Peyer's patch (tissue), 4 donors: ENCODE measurements at regions not wholly inside any gene's neighbourhood (a gene's known extent, or its start where the extent isn't known, plus 50 kb on each side); places are given as distances from the start of the nearest gene placed in this dataset.

Experiments
- DNase-seq, 3 donors: peaks; one replicate each; pipeline ENCODE4 v3.0.0-alpha.2; 2017 to 2019
- H3K27ac ChIP-seq, 4 donors: fragments of 200-600 bp; sonication (generic); one replicate each; pipeline ENCODE4 v1.5.1; 2016 to 2019
- H3K27me3 ChIP-seq, 2 donors: fragments of 200-600 bp; sonication (generic); one replicate each; pipeline ENCODE4 v1.5.1; 2019
- H3K36me3 ChIP-seq, 3 donors: fragments of 200-600 bp; sonication (generic); one replicate each; pipeline ENCODE4 v1.5.1; 2016 to 2019
- H3K4me1 ChIP-seq, 4 donors: fragments of 200-600 bp; sonication (generic); one replicate each; pipeline ENCODE4 v1.5.1; 2016 to 2019
- H3K4me3 ChIP-seq, 4 donors: fragments of 200-600 bp; sonication (generic); 1 replicate in 3 of 4; 2 replicates in 1 of 4; pipeline ENCODE4 v1.5.1; 2016 to 2019; ENCODE audit warnings: mild to moderate bottlenecking in 1 of 4
- H3K9me3 ChIP-seq, 4 donors: fragments of 200-600 bp; sonication (generic); one replicate each; pipeline ENCODE4 v1.5.1; 2016 to 2019; ENCODE audit warnings: mild to moderate bottlenecking in 1 of 4
- POLR2A ChIP-seq, 2 donors: fragments of 450-650 bp; IDR thresholded peaks; one replicate each; pipeline ENCODE4 v1.5.1; 2017; ENCODE audit warnings: antibody characterized with exemption in 2 of 2, mild to moderate bottlenecking in 2 of 2, moderate library complexity in 2 of 2
- TF ChIP-seq, protein P1 (sequence below), 6 experiments: fragments of 450-650 bp in 4 of 6; fragments of 200-600 bp in 2 of 6; sonication (generic) in 1 of 6; IDR thresholded peaks; one replicate each; pipeline ENCODE4 v1.5.1; 2017 to 2019; ENCODE audit warnings: antibody characterized with exemption in 6 of 6, mild to moderate bottlenecking in 3 of 6, moderate library complexity in 1 of 6

DNA sequence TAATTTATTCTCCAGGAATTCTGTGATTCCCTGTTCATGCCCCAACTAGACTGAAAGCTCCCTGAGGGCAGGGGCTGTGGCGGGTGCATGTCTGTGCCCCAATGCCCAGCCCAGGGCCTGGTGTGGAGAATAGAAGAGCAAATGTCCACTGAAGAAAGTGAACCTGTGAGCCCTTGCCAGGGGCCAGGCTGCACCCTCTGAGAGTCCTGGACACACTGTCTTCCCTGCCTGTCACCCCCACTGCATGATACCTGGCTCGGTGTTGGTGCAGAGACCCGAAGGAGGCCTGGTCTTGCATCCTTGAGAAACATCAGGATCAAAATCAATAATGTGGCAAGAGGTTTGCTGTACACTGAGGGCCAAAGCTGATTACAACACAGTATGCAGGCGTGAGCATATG lies 69.8 kb upstream of the RUNX3 start:
- TF ChIP-seq, protein P1, sequence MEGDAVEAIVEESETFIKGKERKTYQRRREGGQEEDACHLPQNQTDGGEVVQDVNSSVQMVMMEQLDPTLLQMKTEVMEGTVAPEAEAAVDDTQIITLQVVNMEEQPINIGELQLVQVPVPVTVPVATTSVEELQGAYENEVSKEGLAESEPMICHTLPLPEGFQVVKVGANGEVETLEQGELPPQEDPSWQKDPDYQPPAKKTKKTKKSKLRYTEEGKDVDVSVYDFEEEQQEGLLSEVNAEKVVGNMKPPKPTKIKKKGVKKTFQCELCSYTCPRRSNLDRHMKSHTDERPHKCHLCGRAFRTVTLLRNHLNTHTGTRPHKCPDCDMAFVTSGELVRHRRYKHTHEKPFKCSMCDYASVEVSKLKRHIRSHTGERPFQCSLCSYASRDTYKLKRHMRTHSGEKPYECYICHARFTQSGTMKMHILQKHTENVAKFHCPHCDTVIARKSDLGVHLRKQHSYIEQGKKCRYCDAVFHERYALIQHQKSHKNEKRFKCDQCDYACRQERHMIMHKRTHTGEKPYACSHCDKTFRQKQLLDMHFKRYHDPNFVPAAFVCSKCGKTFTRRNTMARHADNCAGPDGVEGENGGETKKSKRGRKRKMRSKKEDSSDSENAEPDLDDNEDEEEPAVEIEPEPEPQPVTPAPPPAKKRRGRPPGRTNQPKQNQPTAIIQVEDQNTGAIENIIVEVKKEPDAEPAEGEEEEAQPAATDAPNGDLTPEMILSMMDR (IDR thresholded peaks at IDR 0.05): no peak
- TF ChIP-seq POLR2A (IDR thresholded peaks at IDR 0.05): no peak
- no peak overlapping the region for H3K27ac ChIP-seq
- H3K4me3 ChIP-seq: no peak overlapping the region
- H3K36me3 ChIP-seq: no peaks in the 10 kb centered on the region
- DNase-seq: no peak
- no peaks in the 10 kb centered on the region for H3K27me3 ChIP-seq
- H3K4me1 ChIP-seq: peaks cover 0 to 10% (median 3%) of the 10 kb centered on the region in 4 donors
- no peaks in the 10 kb centered on the region for H3K9me3 ChIP-seq

- DNase-seq: no peak
- TF ChIP-seq, protein P1 (IDR thresholded peaks at IDR 0.05): no peak
- no peak for TF ChIP-seq POLR2A (IDR thresholded peaks at IDR 0.05)
- Histone ChIP-seq H3K27ac (no peak overlapping the region), H3K9me3 (no peaks in the 10 kb centered on the region), H3K27me3 (no peaks in the 10 kb centered on the region), H3K4me1 (peaks cover 0 to 10% (median 3%) of the 10 kb centered on the region in 4 donors), H3K4me3 (no peak overlapping the region), H3K36me3 (no peaks in the 10 kb centered on the region)
These were observed 69.3 kb upstream of the RUNX3 start for GRCh38 chr1:24999426-24999825.

DNA sequence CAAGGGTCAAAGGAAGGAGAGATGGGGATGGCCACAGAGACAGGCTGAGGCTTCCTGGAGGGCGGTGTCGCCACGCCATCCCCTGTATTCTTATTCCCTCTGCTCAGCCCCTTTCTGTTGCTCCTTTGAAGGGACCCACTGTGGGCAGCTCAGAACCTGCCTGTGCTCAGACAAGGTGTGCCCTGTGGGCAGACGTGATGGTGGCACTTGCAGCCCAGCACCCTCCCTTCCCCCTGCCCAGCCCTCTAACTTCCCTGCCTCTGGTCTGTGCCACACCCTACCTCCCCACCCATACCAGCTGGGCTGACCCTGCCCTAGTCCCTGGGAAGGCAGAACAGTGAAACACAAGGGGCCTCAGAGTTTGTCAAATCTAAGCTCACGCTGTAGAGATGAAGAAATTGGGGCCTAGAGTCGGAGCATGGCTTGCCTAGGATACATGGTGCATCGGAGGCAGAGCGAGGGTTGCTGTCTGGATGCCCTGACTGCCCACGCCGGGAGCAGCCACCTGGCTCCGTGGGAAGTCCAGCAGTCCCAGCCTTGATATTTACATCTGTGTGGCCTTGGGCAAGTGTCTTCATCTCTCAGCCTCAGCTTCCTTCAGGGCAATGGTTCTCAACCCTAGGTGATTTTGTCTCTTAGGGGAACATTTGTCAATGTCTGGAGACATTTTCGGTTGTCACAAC lies 68.6 kb upstream of the RUNX3 start:
- no peaks in the 10 kb centered on the region for H3K9me3 ChIP-seq
- peaks cover 0 to 12% (median 3%) of the 10 kb centered on the region in 4 donors for H3K4me1 ChIP-seq
- no peak overlapping the region for H3K4me3 ChIP-seq

DNA sequence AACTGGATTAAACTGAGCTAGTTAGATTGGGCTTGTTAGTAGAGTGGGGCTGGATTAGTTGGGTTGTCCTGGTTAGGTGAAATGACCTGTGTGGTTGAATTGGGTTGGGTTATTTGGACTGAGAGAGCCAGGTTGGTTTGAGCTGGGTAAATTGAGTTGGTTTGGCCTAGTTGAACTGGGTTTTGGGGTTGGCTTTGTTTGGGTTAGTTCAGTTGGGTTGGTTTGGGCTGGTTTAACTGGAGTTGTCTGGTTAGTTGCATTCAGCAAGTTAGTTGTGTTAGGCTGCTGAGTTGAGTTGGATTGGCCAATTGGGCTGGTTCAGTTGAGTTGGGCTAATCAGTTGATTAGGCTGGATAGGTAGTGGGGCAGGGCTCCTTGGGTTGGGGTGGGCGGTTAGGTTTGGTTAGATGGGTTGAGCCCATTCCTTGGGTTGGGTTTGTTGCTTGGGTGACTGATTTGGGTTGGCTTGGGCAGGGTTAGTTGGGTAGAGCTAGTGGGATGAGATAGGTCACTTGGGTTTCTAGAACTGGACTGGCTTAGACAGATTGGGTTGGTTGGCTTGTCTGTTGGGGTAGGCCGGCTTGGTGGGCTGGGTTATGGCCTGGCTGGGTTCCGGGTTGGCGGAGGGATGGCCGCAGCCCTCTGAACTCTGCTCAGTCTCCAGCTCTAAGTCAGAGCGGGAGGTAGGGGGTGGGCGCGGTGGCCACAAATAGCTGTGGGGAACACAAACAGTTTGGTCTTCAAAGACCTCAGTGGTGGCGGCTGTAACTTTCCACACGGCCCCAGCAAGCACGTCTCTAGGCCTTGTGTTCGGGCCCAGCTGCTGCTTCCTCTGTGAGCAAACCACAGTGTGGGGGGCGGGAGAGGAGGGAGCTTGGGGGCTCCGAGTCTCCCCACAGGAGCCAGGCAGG lies 67.2 kb upstream of the RUNX3 start:
- H3K4me3 ChIP-seq: no peak overlapping the region

More for the DNA sequence above, 68.6 kb upstream of the RUNX3 start:
- no peak for DNase-seq
- no peak for TF ChIP-seq POLR2A (IDR thresholded peaks at IDR 0.05)
- TF ChIP-seq, protein P1 (IDR thresholded peaks at IDR 0.05): no peak
- Histone ChIP-seq H3K36me3 (no peaks in the 10 kb centered on the region), H3K27me3 (no peaks in the 10 kb centered on the region), H3K27ac (no peak overlapping the region)

GRCh38 chr1:24996456-24996855 lies 66.4 kb upstream of the RUNX3 start:
- H3K9me3 ChIP-seq: no peaks in the 10 kb centered on the region
- peaks cover 0 to 19% (median 3%) of the 10 kb centered on the region in 4 donors for H3K4me1 ChIP-seq
- TF ChIP-seq, protein P1 (IDR thresholded peaks at IDR 0.05): no peak
- TF ChIP-seq POLR2A (IDR thresholded peaks at IDR 0.05): no peak

More for the DNA sequence above, 67.2 kb upstream of the RUNX3 start:
- TF ChIP-seq, protein P1 (IDR thresholded peaks at IDR 0.05): no peak
- TF ChIP-seq POLR2A (IDR thresholded peaks at IDR 0.05): no peak
- Histone ChIP-seq H3K9me3 (no peaks in the 10 kb centered on the region), H3K36me3 (no peaks in the 10 kb centered on the region), H3K27ac (peak overlapping the region in 3 of 4 donors; percentile 46 to 60 (median 51)), H3K27me3 (no peaks in the 10 kb centered on the region), H3K4me1 (peaks cover 0 to 12% (median 3%) of the 10 kb centered on the region in 4 donors)
- peak; percentile 58 to 80 (median 78) for DNase-seq

More at GRCh38 chr1:24996456-24996855, 66.4 kb upstream of the RUNX3 start:
- H3K36me3 ChIP-seq: no peaks in the 10 kb centered on the region
- H3K4me3 ChIP-seq: no peak overlapping the region
- H3K27ac ChIP-seq: peak overlapping the region in 2 of 4 donors; percentile 46 to 60
- H3K27me3 ChIP-seq: no peaks in the 10 kb centered on the region
- no peak for DNase-seq
